WTC11 (cell line): ENCODE measurements at regions not wholly inside any gene's neighbourhood (a gene's known extent, or its start where the extent isn't known, plus 50 kb on each side); places are given as distances from the start of the nearest gene placed in this dataset.

Experiments used
- CTCF ChIP-seq: fragments of 200-600 bp; IDR thresholded peaks from 2 replicates; pipeline ENCODE4 v1.8.0; 2022; ENCODE audit warnings: antibody characterized with exemption
- HMGXB4 ChIP-seq: sonication (generic); formaldehyde crosslinking; IDR thresholded peaks from 2 replicates; pipeline ENCODE4 v1.8.1; 2023; ENCODE audit warnings: mild to moderate bottlenecking, moderate library complexity, missing genetic modification reagents
- SP1 ChIP-seq: sonication (generic); formaldehyde crosslinking; conservative IDR thresholded peaks from 2 replicates; pipeline ENCODE4 v1.8.1; 2022; ENCODE audit warnings: missing genetic modification reagents

GRCh38 chr22:48931452-48931851 lies 896.2 kb downstream of the BRD1 start:
- TF ChIP-seq CTCF, result no peak
- TF ChIP-seq HMGXB4 (CRISPR knock-in tag), result no peak
- no peak for TF ChIP-seq SP1
